GM13977 (cell line): ENCODE measurements at regions not wholly inside any gene's neighbourhood (a gene's known extent, or its start where the extent isn't known, plus 50 kb on each side); places are given as distances from the start of the nearest gene placed in this dataset.

Experiments
- DNase-seq: peaks from one replicate; pipeline ENCODE4 v3.0.0; 2012; ENCODE audit warnings: low spot score
- CTCF ChIP-seq: IDR thresholded peaks from 2 replicates; pipeline ENCODE4 v1.5.1; 2012; ENCODE audit warnings: mild to moderate bottlenecking, control low read depth; ENCODE audit not compliant: insufficient read depth; ENCODE audit errors: extremely low read depth, missing control alignments
- in situ Hi-C: fragments of 300-500 bp; cut with MboI; formaldehyde crosslinking; loops from one replicate; pipeline ENCODE4 v1.12.0; 2022; ENCODE audit warnings: low sequenced_read_pairs, low pct_unique_long_range_greater_than_20kb, mixed read lengths, inconsistent platforms; ENCODE audit not compliant: unreplicated experiment

GRCh38 chr1:194300776-194301175 is 1114.4 kb upstream of the B3GALT2 start:
- no peak for TF ChIP-seq CTCF
- no peak for DNase-seq
- in situ Hi-C loops = no loop called here

- no peak for TF ChIP-seq CTCF
- in situ Hi-C loops = no loop called here
- no peak for DNase-seq
Observed at GRCh38 chr1:194300340-194300739, 1113.9 kb upstream of the B3GALT2 start.

GRCh38 chr1:194298007-194298598 is 1111.7 kb upstream of the B3GALT2 start:
- DNase-seq = no peak
- in situ Hi-C loops = loop anchor here (25.0 kb wide), 1 partner anchor 886 kb away; no protein-coding TSS in a partner anchor
- no peak for TF ChIP-seq CTCF

GRCh38 chr1:194297094-194297493 is 1110.7 kb upstream of the B3GALT2 start:
- DNase-seq = no peak
- in situ Hi-C loops = loop anchor here (25.0 kb wide), 1 partner anchor 885 kb away; no protein-coding TSS in a partner anchor
- TF ChIP-seq CTCF = no peak

GRCh38 chr1:194296201-194296600 is 1109.8 kb upstream of the B3GALT2 start:
- no peak for TF ChIP-seq CTCF
- in situ Hi-C loops = loop anchor here (25.0 kb wide), 1 partner anchor 884 kb away; no protein-coding TSS in a partner anchor
- no peak for DNase-seq

- peak; percentile 81 for TF ChIP-seq CTCF
- DNase-seq = peak; percentile 12
- in situ Hi-C loops = loop anchor here (25.0 kb wide), 1 partner anchor 883 kb away; no protein-coding TSS in a partner anchor
Observed at GRCh38 chr1:194295685-194296084, 1109.3 kb upstream of the B3GALT2 start.
